Stimulated activated CD4-positive, alpha-beta T cell treated with anti-CD3 and anti-CD28 coated beads, Interleukin-12 subunit alpha, Interleukin-12 subunit beta, amount 100 ng/mL, for 24 hours (primary cell): ENCODE measurements at regions not wholly inside any gene's neighbourhood (a gene's known extent, or its start where the extent isn't known, plus 50 kb on each side); places are given as distances from the start of the nearest gene placed in this dataset.
"Not testable (repeated sequence)": the region's sequence is repeated elsewhere in the genome, so short reads cannot be mapped to it uniquely, and the experiment has no call there.

Experiments used
- DNase-seq, 2 experiments: peaks; one replicate each; pipeline ENCODE4 v3.0.0-alpha.2; 2020; ENCODE audit warnings: low read depth in 2 of 2

DNA sequence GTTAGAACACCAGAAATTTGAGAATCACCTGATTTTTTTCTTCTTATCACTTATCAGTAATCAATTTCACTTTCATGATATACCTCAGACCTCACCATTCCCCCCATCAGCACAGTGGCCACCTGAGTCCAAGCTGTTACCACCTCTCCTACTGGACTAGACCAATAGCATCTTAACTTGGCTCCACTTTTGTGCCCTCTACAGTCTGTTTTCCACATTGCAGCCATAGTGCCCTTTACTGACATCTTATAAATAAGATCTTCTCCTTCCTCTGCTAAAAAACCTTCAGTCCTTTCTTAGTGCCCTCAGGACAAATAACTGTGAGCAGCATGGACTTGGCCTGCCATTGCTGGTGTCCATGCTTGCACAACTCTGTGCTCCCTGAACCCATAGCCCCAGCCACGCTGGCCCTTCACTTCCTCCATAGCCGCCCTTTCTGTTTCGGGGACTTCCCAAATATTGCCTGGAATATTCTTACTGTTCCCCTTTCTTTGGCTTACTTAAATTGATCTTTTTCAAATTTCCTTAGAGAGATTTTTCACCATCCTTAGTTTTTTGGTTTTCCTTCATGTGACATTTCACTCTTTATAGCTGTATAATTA lies 380.8 kb downstream of the LMO7 start:
- DNase-seq, result peak in 1 of 2 experiments; percentile 4

DNA sequence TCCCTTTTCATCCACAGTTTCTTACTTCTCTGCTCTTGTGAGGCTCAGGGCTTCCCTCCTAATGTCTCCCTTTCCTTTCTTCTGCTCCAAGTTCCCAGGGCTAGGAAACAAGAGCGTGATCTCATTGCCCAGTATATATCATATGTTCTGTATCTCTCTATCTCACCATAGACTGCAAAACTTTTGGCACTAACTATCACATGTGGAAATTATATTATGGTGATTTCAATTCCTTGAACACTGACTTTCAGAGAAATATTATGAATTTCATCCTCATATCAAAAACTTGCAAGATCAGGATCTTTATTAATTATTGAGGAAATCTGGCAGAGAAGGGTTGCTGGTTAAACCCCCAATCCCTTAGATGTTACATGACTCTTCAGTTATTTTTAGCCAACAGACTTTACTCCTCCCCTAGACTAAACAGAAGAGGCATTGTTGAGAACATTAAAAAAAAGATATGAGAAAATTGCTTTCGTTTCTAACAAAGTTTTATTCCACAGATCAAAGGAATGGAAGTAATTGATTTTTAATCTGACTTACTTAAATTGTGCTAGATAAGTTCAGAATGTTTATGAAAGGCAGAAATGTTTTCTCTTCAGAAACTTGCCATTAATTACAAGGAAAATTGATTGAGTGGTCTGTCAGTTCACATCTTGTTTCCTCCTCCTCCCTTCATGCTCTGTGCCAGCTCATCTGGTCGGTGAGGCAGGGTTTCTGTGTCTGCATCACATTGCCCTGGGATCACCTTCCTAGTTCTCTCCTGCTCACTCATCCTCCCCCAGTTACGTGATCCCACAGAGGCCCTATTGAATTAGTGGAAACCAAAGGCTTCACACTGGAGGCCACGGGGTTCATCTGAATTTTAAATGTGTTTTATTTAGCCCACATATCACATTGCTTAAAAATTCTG lies 378.5 kb downstream of the LMO7 start:
- no peak for DNase-seq

DNA sequence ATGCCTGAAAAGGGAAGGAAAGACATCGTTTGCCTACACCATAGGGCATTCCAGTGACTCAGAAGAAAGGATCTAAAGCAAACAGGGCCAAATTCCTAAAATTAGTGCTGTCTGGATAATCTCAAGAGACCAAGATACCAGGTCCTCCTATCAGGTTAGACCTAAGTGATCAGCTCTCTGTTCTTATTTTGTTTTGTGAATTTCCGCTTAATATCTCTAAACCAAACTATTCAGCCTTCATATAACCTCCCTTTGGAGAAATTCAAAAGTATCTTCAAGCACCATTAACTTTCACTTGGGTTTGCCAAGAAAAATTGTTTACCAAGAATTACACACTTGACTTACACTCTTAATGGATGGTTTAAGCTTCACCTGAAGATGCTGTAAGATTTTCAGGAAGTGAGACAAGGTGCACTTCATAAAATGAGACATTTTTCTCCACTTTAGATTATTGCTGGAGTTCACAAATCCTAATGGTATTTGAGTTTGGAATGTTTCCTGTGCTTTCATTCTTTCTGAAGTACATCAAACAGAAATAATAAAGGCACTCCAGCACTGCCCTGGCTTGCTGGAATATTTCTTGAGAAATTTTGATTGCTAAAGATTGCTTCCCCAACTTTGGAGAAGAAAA lies 376.1 kb downstream of the LMO7 start:
- no peak for DNase-seq

DNA sequence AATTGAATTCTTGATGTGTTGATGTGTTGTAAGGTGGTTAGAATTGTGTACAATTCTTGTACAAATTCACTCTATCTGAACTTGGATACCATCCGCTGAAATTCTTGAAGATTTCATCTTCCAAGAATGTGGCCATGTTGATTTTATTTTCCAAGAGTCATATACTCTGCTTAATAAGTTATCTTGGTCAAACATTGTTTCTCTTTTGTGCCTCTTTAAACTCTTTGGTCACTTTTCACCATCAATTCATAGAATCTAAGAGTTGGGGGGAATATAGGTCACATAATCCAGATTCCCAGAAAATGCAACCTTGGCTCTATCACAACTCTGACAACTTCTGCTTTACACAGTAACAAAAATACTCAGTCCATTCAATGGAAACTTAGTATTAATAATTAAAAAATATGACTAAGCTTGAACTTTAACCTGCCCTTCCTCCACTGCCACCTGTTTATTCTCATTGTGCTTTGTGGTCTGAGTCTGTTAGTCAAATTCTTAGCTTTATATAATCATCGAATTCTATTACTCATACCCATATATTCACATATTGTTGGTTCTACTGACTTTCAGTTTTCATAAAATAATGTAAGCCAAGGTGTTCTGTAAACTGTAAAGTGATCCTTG lies 373.2 kb downstream of the LMO7 start:
- no peak for DNase-seq

- DNase-seq, result no peak
Observed at GRCh38 chr13:76004416-76004815, 368.3 kb downstream of the LMO7 start.

DNA sequence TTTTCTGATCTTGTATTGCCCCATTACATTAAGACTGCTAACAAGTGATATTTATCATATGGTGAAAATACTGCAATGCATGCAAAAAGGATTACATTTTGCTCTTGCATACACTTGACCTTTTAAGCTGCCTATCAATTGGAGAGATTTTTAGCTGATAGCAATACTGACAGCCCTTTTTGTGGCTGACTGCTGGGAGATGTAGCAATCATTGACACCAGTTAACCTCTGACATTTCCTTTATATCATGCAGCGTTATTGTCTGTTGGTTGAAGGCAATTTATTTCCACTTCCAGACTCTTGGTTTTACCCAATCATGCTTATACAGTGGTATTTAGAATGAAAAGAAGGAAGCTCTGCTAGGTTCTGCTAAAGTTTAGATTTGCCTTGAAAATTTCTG lies 364.0 kb downstream of the LMO7 start:
- DNase-seq, result no peak

GRCh38 chr13:75996582-75996981 lies 360.5 kb downstream of the LMO7 start:
- no peak for DNase-seq

GRCh38 chr13:75995966-75996365 lies 359.8 kb downstream of the LMO7 start:
- DNase-seq, result no peak

DNA sequence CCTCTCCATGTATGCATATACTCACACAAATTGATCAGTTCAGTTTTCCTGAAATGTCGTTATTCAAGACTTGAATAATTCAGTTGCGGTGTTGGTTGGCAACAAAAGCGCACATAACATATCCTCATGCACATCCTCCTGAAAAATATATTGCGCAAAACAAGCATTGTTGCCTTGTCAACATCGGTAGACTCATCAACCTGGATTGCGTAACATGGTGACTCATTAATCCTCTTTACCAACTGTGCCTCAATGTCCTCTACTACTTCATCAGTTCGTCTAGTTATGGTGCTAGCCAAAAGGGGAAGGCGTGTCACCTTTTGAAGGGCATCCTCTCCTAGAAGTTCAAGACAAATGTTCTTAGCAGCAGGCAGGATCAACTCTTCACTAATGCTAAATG lies 357.7 kb downstream of the LMO7 start:
- DNase-seq, result no peak

- no peak for DNase-seq
Observed at GRCh38 chr13:75993241-75993640, 357.1 kb downstream of the LMO7 start.

GRCh38 chr13:75986818-75987217 lies 350.7 kb downstream of the LMO7 start:
- no peak for DNase-seq

DNA sequence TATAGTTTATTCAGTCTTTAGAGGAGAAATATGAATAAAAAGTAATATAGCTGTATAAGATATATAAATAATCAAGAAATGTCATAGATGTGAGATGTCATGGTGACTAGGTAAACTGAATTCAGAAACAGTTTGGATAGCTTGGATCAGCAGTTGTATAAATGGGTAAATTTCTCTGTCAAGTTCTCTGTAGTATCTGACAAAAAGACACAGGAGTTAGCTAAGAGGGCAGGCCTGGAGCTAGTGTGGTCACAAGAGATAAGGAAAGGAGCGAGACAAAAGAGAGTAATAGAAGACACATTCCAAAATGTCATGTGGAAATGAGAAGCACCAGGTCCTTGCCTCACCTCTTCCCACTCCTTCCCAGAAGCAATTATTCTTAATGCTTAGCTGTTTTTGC lies 349.0 kb downstream of the LMO7 start:
- DNase-seq, result no peak

DNA sequence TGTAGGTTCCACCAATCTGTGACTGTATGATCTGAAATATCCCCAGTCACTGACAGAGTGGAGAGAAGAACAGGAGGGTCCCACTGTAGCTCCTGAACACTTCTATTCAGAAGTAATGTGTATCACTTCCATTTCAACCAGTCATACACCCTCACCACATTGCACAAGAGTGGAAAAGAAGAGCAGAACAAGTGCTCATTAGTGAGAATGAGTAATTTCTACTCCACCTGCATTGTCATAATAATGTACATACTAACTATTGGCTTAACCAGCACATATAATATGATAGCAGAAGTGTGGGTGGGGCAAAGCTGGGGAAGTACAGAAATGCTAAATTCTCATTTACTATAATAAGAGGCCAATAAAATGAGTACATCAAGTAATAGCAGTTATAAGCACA lies 342.7 kb downstream of the LMO7 start:
- no peak for DNase-seq

DNA sequence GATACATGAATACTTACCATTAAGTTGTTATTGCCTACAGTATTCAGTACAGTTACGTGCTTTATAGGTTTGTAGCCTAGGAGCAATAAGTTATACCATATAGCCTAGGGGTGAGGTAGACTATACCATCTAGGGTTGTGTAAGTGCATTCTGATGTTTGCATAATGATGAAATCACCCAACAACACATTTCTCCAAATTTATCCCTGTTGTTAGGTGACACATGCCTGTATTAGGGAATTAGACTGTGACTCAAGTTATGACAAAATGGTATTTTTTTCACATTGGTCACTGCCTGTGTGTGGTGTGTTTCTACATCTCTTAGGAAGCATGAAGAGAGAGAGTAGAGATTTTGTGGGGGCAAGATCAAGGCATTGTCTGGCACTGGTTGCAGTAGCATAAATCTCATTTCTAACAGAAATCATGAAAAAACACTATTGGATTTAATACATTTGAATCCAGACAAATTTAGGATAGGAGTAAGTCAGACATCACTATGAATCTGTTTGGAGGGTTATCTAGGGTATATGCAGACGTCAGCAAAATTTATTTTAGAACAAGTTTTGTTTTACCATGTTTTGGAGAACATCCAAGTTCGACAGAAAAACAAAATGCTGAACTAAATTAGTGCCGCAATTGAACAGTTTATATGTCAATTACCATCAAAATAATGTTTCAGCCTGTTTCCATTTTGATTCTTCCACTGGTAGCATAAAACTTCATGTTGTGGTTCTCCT lies 332.1 kb downstream of the LMO7 start:
- DNase-seq, result no peak

DNA sequence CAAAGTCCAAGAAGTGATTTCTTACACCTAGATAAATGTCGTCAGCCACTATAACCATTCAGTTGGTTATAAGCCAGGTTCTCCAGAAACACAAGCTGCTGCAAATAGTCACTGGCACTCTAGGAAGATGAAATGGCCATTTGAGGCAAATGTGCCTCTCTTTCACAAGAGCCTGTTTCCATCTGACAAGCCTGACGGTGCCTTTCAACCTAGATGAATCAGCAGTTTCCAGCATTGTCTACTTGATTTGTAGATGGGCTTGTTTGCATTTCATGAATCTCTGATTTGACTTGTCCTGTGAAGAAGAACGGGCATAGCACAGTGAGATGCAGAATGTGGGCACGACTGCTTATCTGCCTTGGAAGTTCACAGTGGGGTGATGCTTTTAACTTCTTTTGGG lies 327.2 kb downstream of the LMO7 start:
- DNase-seq, result no peak

GRCh38 chr13:75961911-75962310 lies 325.8 kb downstream of the LMO7 start:
- DNase-seq, result no peak

GRCh38 chr13:75960538-75960994 lies 324.4 kb downstream of the LMO7 start:
- DNase-seq, result no peak

DNA sequence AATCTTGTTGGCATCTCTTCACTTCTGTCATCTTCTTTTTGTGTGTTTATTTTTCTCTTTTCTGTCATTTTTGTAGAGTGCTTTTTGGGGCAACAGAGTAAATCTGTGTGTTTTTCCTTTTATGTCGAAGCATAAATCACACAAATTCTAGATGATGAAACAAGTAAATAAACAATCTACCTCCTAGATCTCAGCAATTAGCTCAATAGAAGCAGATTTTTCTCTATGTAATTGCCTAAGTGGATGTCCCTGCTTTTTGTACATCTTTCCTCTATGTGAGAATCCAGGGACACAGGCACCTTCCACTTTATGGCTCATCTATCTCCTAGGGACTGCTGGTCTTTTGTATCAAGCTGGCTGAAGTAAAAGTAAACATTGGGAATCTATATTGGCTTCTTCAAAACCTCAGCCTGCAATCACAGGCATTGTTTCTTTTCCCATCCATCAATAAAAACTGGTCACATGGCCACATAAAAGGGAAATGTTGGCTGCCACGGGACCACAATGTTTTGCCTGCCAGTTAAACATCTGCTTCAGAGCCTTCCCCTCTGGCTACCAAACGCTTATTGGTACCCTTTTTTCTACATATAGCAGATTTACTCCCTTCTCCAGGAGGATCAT lies 323.8 kb downstream of the LMO7 start:
- DNase-seq, result no peak

DNA sequence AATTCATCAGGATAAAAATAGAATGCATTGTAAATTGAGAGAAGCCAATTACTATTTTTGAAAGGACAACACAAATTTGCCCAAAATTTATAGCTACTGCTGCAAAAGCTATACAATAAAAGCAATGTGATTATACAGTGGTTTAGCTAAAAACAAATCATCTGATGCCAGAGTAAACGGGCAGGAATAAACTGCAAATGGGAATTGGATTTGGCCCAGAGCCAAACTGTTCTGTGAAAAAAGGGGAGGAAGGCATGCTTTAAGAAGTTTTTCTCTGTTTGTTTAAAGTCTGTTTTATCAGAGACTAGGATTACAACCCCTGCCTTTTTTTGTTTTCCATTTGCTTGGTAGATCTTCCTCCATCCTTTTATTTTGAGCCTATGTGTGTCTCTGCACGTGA lies 317.5 kb downstream of the LMO7 start:
- not testable (repeated sequence) for DNase-seq

- DNase-seq, result no peak
Observed at GRCh38 chr13:75947448-75947847, 311.3 kb downstream of the LMO7 start.
